HUES6 (cell line): ENCODE measurements at regions not wholly inside any gene's neighbourhood (a gene's known extent, or its start where the extent isn't known, plus 50 kb on each side); places are given as distances from the start of the nearest gene placed in this dataset.

Source experiments
- H3K27ac ChIP-seq: 2 replicates; pipeline ENCODE4 v1.7.0; 2013; ENCODE audit warnings: low read depth, mild to moderate bottlenecking, low read length, inconsistent platforms
- H3K27me3 ChIP-seq: 2 replicates; pipeline ENCODE4 v1.6.1; 2013; ENCODE audit warnings: low read length; ENCODE audit not compliant: control insufficient read depth, insufficient read depth
- H3K36me3 ChIP-seq: 2 replicates; pipeline ENCODE4 v1.6.1; 2013; ENCODE audit warnings: low read length; ENCODE audit not compliant: control insufficient read depth, insufficient read depth
- H3K4me1 ChIP-seq: 2 replicates; pipeline ENCODE4 v1.6.1; 2013; ENCODE audit warnings: low read length; ENCODE audit not compliant: control insufficient read depth, insufficient read depth
- H3K4me3 ChIP-seq: 2 replicates; pipeline ENCODE4 v1.5.1; 2013; ENCODE audit warnings: low read depth, low read length
- H3K9ac ChIP-seq: one replicate; pipeline ENCODE4 v1.6.1; 2013; ENCODE audit warnings: mild to moderate bottlenecking, low read length
- H3K9me3 ChIP-seq: 2 replicates; pipeline ENCODE4 v1.6.1; 2013; ENCODE audit warnings: low read depth, low read length; ENCODE audit not compliant: control insufficient read depth, insufficient read depth

DNA sequence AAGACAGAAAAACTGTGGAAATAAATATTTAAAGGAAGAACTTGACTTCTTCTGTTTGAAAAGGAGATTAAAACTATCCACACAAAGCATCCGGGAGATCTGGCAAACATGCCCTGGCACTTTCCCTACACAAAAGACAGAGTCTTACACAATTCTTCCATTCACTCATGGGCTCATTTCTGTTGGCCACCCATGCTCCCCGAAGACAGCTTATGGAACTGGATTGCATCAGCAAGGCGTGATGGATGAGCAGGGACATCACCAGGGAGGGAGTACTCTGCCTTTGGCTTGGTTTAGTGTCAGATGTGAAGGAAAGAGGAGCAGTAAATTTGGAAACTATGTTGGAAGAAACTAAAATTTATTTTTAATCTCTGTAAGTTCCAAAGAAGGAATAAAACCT is 379.3 kb downstream of the CD109 start:
- Histone ChIP-seq H3K4me3 (no peak overlapping the region), H3K36me3 (no peaks in the 10 kb centered on the region), H3K27me3 (no peaks in the 10 kb centered on the region), H3K27ac (no peak overlapping the region), H3K4me1 (no peaks in the 10 kb centered on the region), H3K9ac (no peak overlapping the region), H3K9me3 (no peaks in the 10 kb centered on the region)

DNA sequence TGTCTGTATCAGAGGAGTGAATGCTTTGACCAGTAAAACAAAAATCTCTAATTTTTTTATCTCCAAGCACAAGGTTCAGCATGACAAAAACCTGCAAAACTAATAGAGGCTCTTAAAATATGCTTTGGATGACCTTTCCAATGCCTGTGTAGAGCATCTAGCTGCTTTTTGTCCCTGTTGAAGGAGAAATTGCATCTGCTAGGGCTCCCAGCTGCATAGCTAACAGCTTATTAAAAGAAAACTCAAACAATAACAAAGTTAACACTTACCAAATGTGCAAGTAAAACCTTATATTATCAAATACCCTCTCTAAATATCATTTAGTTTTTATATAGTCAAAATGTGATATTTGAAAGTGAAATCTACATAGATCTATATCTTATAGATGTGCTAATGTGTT is 378.6 kb downstream of the CD109 start:
- Histone ChIP-seq H3K4me3 (no peak overlapping the region), H3K9me3 (no peaks in the 10 kb centered on the region), H3K36me3 (no peaks in the 10 kb centered on the region), H3K27me3 (no peaks in the 10 kb centered on the region), H3K9ac (no peak overlapping the region), H3K4me1 (no peaks in the 10 kb centered on the region), H3K27ac (no peak overlapping the region)

- H3K9ac ChIP-seq = no peak overlapping the region
- H3K4me1 ChIP-seq = no peaks in the 10 kb centered on the region
These were observed 378.0 kb downstream of the CD109 start for GRCh38 chr6:74073999-74074398.

GRCh38 chr6:74073429-74073828 is 377.4 kb downstream of the CD109 start:
- no peak overlapping the region for H3K9ac ChIP-seq
- H3K9me3 ChIP-seq = no peaks in the 10 kb centered on the region
- no peaks in the 10 kb centered on the region for H3K27me3 ChIP-seq
- H3K4me1 ChIP-seq = no peaks in the 10 kb centered on the region
- no peak overlapping the region for H3K27ac ChIP-seq
- no peak overlapping the region for H3K4me3 ChIP-seq
- H3K36me3 ChIP-seq = no peaks in the 10 kb centered on the region

More at GRCh38 chr6:74073999-74074398, 378.0 kb downstream of the CD109 start:
- H3K36me3 ChIP-seq = no peaks in the 10 kb centered on the region
- no peak overlapping the region for H3K27ac ChIP-seq
- H3K4me3 ChIP-seq = no peak overlapping the region
- no peaks in the 10 kb centered on the region for H3K27me3 ChIP-seq
- no peaks in the 10 kb centered on the region for H3K9me3 ChIP-seq

GRCh38 chr6:74071214-74071613 is 375.2 kb downstream of the CD109 start:
- no peaks in the 10 kb centered on the region for H3K9me3 ChIP-seq
- no peak overlapping the region for H3K9ac ChIP-seq
- no peaks in the 10 kb centered on the region for H3K27me3 ChIP-seq
- H3K36me3 ChIP-seq = no peaks in the 10 kb centered on the region
- H3K4me3 ChIP-seq = no peak overlapping the region
- no peaks in the 10 kb centered on the region for H3K4me1 ChIP-seq
- no peak overlapping the region for H3K27ac ChIP-seq

GRCh38 chr6:74070711-74071110 is 374.7 kb downstream of the CD109 start:
- Histone ChIP-seq H3K9me3 (no peaks in the 10 kb centered on the region), H3K27ac (no peak overlapping the region), H3K27me3 (no peaks in the 10 kb centered on the region), H3K36me3 (no peaks in the 10 kb centered on the region), H3K4me3 (no peak overlapping the region), H3K4me1 (no peaks in the 10 kb centered on the region), H3K9ac (no peak overlapping the region)

GRCh38 chr6:74070091-74070490 is 374.1 kb downstream of the CD109 start:
- no peaks in the 10 kb centered on the region for H3K9me3 ChIP-seq
- no peak overlapping the region for H3K4me3 ChIP-seq
- no peak overlapping the region for H3K9ac ChIP-seq

DNA sequence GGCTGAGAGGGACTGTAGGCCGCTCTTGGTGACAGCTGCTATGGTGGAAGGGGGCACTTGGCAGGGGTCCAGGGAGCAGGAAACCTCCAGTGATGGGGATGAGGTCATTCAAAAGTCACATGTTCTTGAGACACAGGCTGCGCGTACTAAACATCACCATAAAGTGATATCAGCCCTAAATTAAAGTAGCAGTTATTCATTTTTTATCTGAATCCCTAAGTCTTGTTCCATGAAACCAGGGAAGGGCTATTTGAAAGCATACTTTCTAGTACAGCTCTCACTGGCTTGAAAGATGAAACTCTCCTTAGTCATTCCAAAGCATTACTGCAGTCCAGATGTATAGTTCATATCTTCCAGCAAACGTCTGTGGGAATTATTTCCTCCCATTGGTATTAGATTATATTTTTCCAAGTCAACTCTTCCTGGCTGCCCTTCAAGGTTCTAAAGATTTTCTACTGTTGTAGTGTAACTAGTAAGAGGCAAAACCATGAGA is 373.1 kb downstream of the CD109 start:
- Histone ChIP-seq H3K9me3 (no peaks in the 10 kb centered on the region), H3K36me3 (no peaks in the 10 kb centered on the region), H3K4me3 (no peak overlapping the region), H3K27me3 (no peaks in the 10 kb centered on the region), H3K4me1 (no peaks in the 10 kb centered on the region), H3K27ac (no peak overlapping the region), H3K9ac (no peak overlapping the region)

More at GRCh38 chr6:74070091-74070490, 374.1 kb downstream of the CD109 start:
- H3K4me1 ChIP-seq = no peaks in the 10 kb centered on the region
- no peak overlapping the region for H3K27ac ChIP-seq
- no peaks in the 10 kb centered on the region for H3K27me3 ChIP-seq
- no peaks in the 10 kb centered on the region for H3K36me3 ChIP-seq

DNA sequence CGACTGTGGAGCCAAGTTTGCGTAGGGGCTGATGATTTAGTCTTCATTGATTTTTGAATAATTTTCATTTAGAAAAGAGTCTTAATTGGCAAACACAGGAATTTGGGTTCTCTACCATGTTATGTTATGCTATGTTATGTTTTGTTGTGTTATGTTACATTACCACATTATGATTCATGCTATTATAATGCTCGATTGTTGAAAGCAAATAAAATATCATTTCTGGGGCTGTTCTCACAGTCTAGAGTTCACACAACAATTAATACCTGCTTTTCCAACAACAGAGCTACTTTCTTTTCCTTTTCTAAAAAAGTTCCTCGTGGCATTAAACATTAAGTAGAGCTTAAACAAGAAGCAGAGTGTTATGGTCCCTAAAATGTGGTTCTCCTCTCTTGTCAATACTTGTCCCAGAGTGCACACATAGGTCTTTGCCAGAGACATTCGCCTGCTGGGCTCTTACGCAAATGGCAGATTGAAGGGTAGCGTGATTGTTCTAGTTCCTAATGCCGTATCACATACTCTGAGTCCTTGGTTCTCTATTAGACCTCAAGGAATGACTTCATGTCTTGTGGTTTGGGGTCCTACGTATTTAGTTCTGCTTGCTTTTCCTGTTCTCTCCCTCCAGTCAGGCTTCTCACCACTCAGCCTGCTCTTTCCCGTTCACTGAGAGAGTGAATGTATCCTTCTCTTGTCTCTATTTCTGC is 370.3 kb downstream of the CD109 start:
- H3K4me3 ChIP-seq = no peak overlapping the region
- no peaks in the 10 kb centered on the region for H3K4me1 ChIP-seq
- H3K27me3 ChIP-seq = no peaks in the 10 kb centered on the region
- H3K36me3 ChIP-seq = no peaks in the 10 kb centered on the region
- no peak overlapping the region for H3K9ac ChIP-seq
- no peaks in the 10 kb centered on the region for H3K9me3 ChIP-seq
- H3K27ac ChIP-seq = no peak overlapping the region

GRCh38 chr6:74065705-74066104 is 369.7 kb downstream of the CD109 start:
- no peak overlapping the region for H3K4me3 ChIP-seq
- H3K4me1 ChIP-seq = no peaks in the 10 kb centered on the region
- H3K27ac ChIP-seq = no peak overlapping the region
- no peaks in the 10 kb centered on the region for H3K9me3 ChIP-seq
- no peaks in the 10 kb centered on the region for H3K36me3 ChIP-seq
- H3K9ac ChIP-seq = no peak overlapping the region
- no peaks in the 10 kb centered on the region for H3K27me3 ChIP-seq

DNA sequence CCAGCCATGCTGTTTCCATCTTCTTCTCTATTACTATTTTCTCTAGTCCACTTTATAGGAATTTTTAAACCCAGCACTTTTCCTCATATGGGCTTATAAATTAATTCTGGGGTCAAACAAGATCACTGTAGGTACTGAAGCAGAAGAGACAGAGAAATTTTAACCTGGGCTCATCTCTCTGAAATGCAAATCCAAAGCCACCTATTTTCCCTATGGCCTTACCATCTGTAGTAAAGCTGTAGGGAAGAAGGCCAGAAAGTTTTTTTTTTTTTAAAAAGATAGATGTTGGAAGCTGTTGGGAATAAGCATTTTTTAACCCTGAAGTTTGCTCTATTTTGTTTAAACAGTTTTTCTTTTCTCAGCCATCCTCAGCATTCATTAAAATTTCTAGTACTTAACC is 367.4 kb downstream of the CD109 start:
- no peak overlapping the region for H3K27ac ChIP-seq
- H3K36me3 ChIP-seq = no peaks in the 10 kb centered on the region
- no peak overlapping the region for H3K4me3 ChIP-seq
- no peaks in the 10 kb centered on the region for H3K27me3 ChIP-seq
- no peaks in the 10 kb centered on the region for H3K9me3 ChIP-seq
- H3K9ac ChIP-seq = no peak overlapping the region
- H3K4me1 ChIP-seq = no peaks in the 10 kb centered on the region
